ENCODE measurements at regions not wholly inside any gene's neighbourhood (a gene's known extent, or its start where the extent isn't known, plus 50 kb on each side); places are given as distances from the start of the nearest gene placed in this dataset.
A peak's percentile ranks its signal among the peaks of the same experiment; 100 is the strongest.

GRCh38 chr2:150752229-150752628 is 264.8 kb upstream of the RND3 start:
- DNase-seq: no peak

GRCh38 chr2:150750720-150751119 is 263.3 kb upstream of the RND3 start:
- DNase-seq: no peak

- no peak for DNase-seq
These were observed 254.6 kb upstream of the RND3 start for GRCh38 chr2:150742094-150742493.

GRCh38 chr2:150735894-150736498 is 248.5 kb upstream of the RND3 start:
- DNase-seq: peak; percentile 24

- DNase-seq: no peak
These were observed 245.7 kb upstream of the RND3 start for GRCh38 chr2:150733051-150733618.

GRCh38 chr2:150732491-150732890 is 245.0 kb upstream of the RND3 start:
- no peak for DNase-seq

- no peak for DNase-seq
These were observed 244.6 kb upstream of the RND3 start for GRCh38 chr2:150732064-150732463.

GRCh38 chr2:150729495-150729955 is 242.1 kb upstream of the RND3 start:
- DNase-seq: no peak

GRCh38 chr2:150718280-150718679 is 230.8 kb upstream of the RND3 start:
- DNase-seq: no peak

- no peak for DNase-seq
These were observed 228.7 kb upstream of the RND3 start for GRCh38 chr2:150716186-150716585.

- no peak for DNase-seq
These were observed 228.0 kb upstream of the RND3 start for GRCh38 chr2:150715501-150715900.

GRCh38 chr2:150710916-150711315 is 223.4 kb upstream of the RND3 start:
- peak; percentile 30 for DNase-seq

- DNase-seq: no peak
These were observed 222.6 kb upstream of the RND3 start for GRCh38 chr2:150710041-150710440.

- DNase-seq: no peak
These were observed 219.1 kb upstream of the RND3 start for GRCh38 chr2:150706561-150706960.

- DNase-seq: no peak
These were observed 218.3 kb upstream of the RND3 start for GRCh38 chr2:150705767-150706166.

- DNase-seq: no peak
These were observed 217.9 kb upstream of the RND3 start for GRCh38 chr2:150705357-150705756.

- DNase-seq: no peak
These were observed 215.3 kb upstream of the RND3 start for GRCh38 chr2:150702791-150703190.

- DNase-seq: no peak
These were observed 213.5 kb upstream of the RND3 start for GRCh38 chr2:150700666-150701580.

- no peak for DNase-seq
These were observed 211.8 kb upstream of the RND3 start for GRCh38 chr2:150699218-150699617.

- DNase-seq: no peak
These were observed 210.7 kb upstream of the RND3 start for GRCh38 chr2:150698016-150698661.

GRCh38 chr2:150697596-150697995 is 210.1 kb upstream of the RND3 start:
- DNase-seq: no peak

- DNase-seq: no peak
These were observed 208.1 kb upstream of the RND3 start for GRCh38 chr2:150695451-150696135.

- DNase-seq: no peak
These were observed 206.1 kb upstream of the RND3 start for GRCh38 chr2:150693556-150693955.

All from NCI-H345 (cell line).